ENCODE measurements at regions not wholly inside any gene's neighbourhood (a gene's known extent, or its start where the extent isn't known, plus 50 kb on each side); places are given as distances from the start of the nearest gene placed in this dataset.
"Not testable (repeated sequence)": the region's sequence is repeated elsewhere in the genome, so short reads cannot be mapped to it uniquely, and the experiment has no call there.

- DNase-seq (ENCODE audit: low read depth), result no peak
Observed at GRCh38 chr15:92753591-92753990, 98.0 kb upstream of the FAM174B start.

DNA sequence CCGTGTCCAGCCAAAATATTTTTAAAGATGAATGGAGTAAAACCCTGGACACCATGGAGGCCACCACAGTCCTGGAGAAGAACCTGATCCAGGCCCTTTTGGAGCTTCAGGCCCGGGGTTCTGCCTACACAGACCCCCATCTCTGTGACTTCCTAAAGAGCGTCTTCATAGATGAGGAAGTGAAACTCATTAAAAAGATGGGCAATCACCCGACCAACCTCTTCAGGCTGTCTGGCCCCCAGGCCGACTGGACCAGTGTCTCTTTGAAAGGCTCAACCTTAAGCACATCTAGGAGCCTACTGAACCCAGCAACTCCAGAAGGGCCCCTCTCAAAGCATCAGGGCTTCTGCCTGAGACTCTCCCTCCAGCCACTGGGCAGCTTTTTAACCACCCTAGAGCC is 107.9 kb upstream of the FAM174B start:
- no peak for DNase-seq (ENCODE audit: low read depth)

- DNase-seq (ENCODE audit: low read depth), result not testable (repeated sequence)
Observed at GRCh38 chr15:92768131-92768530, 112.6 kb upstream of the FAM174B start.

- no peak for DNase-seq (ENCODE audit: low read depth)
Observed at GRCh38 chr15:92770641-92771040, 115.1 kb upstream of the FAM174B start.

DNA sequence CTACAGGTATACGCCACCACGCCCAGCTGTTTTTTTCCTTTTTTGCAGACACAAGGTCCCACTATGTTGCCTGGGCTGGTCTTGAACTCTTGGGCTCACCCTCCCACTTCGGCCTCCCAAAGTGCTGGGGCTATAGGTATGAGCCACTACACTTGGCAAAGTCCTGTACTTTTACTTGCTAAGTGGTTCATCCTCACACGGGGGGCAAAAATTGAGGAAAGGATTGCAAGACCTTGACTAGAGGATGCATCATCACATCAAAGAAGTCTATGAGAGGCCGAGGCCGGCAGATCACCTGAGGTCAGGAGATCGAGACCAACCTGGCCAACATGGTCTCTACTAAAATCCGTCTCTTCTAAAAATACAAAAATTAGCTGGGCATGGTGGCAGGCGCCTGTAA is 116.5 kb upstream of the FAM174B start:
- no peak for DNase-seq (ENCODE audit: low read depth)

DNA sequence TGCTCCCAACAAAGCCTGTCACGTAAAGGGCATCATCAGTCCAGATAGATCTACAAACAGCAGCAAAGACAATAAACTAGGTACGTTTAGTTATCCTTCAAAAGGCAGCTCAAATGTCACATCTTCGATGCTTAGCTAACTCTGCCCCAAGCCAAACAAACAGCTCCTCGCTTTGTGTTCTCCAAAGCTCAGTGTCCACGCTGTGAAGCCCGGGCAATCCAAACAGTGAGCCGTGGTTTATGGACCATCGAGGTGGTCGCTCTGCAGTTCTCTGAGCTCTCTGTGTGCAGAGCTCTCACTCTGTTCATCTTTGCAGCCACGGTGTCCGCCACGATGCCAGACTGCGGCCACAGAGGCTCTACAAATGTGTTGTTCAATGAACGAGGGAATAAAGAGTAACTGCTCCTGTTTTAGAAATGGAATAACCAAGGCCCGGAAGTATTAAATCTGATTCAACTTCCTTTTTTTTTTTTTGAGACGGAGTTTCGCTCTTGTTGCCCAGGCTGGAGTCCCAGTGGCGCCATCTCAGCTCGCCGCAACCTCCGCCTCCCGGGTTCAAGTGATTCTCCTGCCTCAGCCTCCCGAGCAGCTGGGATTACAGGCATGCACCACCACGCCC is 117.2 kb upstream of the FAM174B start:
- DNase-seq (ENCODE audit: low read depth), result no peak

GRCh38 chr15:92773340-92773739 is 117.8 kb upstream of the FAM174B start:
- DNase-seq (ENCODE audit: low read depth), result no peak

- no peak for DNase-seq (ENCODE audit: low read depth)
Observed at GRCh38 chr15:92779874-92780273, 120.2 kb upstream of the CHD2 start.

GRCh38 chr15:92780843-92781242 is 119.3 kb upstream of the CHD2 start:
- no peak for DNase-seq (ENCODE audit: low read depth)

DNA sequence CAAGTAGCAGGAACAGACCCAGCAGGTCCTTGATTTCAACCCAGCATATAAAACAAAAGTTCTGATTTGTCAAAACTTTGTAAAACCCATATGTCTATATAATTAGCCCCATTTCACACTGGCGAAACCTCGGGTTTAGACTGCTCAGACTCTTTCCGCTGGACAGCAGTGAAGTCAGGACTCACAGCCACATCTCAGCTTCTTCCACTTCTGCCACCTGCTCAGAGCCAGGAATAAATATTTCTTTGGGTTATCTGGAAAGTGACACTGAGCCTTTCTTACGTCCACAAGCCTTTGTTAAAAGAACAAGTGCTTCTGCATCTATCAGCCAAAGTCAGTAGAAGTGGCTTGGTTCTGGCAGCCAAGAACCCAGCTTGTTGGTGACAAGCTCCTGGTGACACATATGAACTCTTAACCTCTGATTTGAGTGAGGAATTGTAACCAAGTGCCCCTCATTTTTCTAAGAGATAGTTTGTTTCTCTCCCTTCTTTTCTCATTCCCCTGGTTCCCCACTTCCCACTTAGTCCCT is 118.1 kb upstream of the CHD2 start:
- DNase-seq (ENCODE audit: low read depth), result no peak

- DNase-seq (ENCODE audit: low read depth), result no peak
Observed at GRCh38 chr15:92787116-92787515, 113.0 kb upstream of the CHD2 start.

- DNase-seq (ENCODE audit: low read depth), result no peak
Observed at GRCh38 chr15:92788196-92788595, 111.9 kb upstream of the CHD2 start.

DNA sequence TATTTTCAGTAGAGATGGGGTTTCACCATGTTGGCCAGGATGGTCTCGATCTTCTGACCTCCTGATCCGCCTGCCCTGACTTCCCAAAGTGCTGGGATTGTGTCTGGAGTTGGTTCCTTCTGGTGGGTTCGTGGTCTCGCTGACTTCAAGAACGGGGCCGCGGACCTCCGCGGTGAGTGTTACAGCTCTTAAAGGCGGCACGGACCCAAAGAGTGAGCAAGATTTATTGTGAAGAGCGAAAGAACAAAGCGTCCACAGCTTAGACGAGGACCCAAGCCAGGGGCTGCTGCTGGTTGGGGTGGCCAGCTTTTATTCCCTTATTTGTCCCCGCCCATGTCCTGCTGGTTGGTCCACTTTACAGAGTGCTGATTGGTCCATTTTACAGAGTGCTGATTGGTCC is 111.3 kb upstream of the CHD2 start:
- not testable (repeated sequence) for DNase-seq (ENCODE audit: low read depth)

DNA sequence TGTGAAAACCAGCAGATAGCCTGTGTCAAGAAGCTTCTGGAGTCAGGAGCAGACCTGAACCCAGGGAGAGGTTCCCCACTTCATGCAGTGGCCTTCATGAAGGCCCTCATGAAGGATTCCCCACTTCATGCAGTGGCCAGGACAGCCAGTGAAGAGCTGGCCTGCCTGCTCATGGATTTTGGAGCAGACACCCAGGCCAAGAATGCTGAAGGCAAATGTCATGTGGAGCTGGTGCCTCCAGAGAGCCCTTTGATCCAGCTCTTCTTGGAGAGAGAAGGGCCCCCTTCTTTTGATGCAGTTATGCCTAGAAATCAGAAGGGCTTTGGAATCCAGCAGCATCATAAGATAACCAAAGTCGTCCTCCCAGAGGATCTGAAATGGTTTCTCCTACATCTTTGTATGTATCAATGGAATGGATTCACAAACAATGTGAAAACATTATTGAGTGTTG is 103.9 kb upstream of the CHD2 start:
- DNase-seq (ENCODE audit: low read depth), result no peak

- peak; percentile 82 for DNase-seq (ENCODE audit: low read depth)
Observed at GRCh38 chr15:92797168-92798052, 102.7 kb upstream of the CHD2 start.

DNA sequence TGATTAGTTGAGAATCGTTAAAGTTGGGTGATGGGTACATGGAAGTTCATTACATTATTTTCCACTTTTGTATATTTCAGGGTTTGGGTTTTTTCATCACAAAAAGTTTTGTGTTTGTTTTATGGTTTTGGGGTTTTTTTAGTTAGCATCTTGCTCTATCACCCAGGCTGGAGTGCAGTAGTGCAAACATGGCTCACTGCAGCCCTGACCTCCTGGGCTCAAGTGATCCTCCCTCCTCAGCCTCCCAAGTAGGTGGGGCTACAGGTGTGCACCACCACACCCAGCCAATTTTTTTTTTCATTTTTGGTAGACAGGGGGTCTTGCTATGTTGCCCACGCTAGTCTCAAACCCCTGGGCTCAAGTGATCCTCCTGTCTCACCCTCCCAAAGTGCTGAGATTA is 100.1 kb upstream of the CHD2 start:
- no peak for DNase-seq (ENCODE audit: low read depth)

DNA sequence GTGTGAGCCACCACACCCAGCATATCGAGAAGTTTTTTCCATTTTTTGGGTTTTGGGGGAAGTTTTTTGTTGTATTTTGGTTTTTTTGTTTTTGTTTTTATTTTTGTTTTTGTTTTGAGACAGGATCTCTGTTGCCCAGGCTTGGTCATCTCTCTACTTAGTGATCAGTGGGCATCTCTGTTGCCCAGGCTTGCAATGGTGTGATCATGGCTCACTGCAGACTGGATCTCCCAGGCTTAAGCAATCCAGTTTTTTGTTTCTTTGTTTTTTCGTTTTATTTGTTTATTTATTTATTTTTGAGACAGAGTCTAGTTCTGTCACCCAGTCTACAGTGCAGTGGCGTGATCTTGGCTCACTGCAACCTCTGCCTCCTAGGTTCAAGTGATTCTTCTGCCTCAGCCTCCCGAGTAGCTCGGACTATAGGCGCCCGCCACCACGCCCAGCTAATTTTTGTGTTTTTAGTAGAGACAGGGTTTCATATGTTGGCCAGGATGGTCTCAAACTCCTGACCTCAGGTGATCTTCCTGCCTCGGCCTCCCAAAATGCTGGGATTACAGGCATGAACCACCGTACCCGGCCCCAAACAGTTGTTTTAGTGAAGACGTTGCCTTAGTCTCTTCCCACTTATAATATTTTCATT is 99.6 kb upstream of the CHD2 start:
- not testable (repeated sequence) for DNase-seq (ENCODE audit: low read depth)

DNA sequence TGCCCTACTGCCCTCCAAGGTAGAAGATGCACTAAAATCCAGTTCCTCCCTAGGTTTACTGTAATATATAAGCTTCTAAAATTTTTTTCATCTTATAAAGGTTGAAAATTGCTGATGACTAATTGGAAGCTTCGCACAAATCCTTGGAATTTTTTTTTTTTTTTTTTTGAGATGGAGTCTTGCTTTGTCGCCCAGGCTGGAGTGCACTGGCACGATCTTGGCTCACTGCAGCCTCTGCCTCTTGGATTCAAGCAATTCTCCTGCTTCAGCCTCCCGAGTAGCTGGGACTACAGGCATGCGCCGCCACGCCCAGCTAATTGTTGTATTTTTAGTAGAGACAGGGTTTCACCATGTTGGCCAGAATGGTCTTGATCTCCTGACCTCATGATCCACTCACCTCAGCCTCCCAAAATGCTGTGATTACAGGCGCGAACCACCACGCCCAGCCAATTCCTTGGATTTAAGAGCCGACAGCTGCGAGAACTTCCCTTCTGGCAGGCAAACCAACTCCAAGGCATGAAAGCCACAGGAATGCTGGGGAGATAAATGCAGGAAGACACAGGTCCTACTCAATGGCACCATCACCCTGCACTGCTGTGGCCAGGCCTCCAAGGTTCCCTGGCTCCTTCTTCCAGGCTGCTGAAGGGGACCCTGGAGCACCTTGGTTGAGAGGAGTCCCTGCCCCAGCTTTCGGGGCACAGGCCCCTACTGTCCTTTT is 98.9 kb upstream of the CHD2 start:
- not testable (repeated sequence) for DNase-seq (ENCODE audit: low read depth)

DNA sequence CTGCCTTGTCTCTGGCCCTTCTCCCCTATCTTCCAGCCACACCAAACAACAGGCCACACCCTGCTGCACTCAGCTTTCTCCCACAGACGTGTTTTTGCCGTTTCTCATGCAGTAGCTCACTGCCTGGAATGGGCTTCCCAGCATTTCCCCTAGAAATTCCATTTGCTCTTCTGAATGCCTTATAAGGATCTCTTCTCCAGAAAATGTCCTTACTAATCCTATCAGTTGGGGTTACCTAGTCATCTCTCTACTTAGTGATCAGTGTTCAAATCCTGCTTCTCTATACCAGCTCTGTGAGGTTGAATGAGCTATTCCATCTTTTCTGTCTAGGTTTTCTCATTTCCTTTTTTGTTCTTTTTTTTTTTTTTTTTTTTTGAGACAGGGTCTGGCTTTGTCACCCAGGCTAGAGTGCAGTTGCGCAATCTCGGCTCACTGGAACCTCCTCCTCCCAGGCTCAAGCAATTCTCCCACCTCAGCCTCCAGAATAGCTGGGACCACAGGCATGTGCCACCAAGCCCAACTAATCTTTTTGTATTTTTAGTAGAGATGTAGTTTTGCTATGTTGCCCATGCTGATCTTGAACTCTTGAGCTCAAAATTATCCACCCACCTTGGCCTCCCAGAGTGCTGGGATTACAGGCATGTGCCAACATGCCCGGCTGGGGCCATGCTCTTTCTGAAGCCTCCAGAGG is 98.2 kb upstream of the CHD2 start:
- no peak for DNase-seq (ENCODE audit: low read depth)

GRCh38 chr15:92803536-92803851 is 96.6 kb upstream of the CHD2 start:
- DNase-seq (ENCODE audit: low read depth), result no peak

- no peak for DNase-seq (ENCODE audit: low read depth)
Observed at GRCh38 chr15:92803852-92804609, 96.1 kb upstream of the CHD2 start.

Data from forelimb muscle (tissue), 1 donor.